ENCODE measurements at regions not wholly inside any gene's neighbourhood (a gene's known extent, or its start where the extent isn't known, plus 50 kb on each side); places are given as distances from the start of the nearest gene placed in this dataset.

GRCh38 chr13:73901324-73902068, 232.7 kb downstream of the KLF12 start:
- no peak for TF ChIP-seq CTCF (IDR thresholded peaks at IDR 0.05)
- H3K9me3 ChIP-seq = no peaks in the 10 kb centered on the region
- no peak overlapping the region for H3K9ac ChIP-seq (ENCODE audit: low read depth in 2 of 2, low read length in 2 of 2)
- intact Hi-C loops (cut with DNase I) = no loop called here
- no peaks in the 10 kb centered on the region for H3K4me1 ChIP-seq
- no peak overlapping the region for H3K27ac ChIP-seq
- no peak overlapping the region for H3K4me3 ChIP-seq
- no peaks in the 10 kb centered on the region for H3K27me3 ChIP-seq
- no peaks in the 10 kb centered on the region for H3K36me3 ChIP-seq
- DNase-seq = no peak

- intact Hi-C loops (cut with DNase I) = no loop called here
- no peak for DNase-seq
- Histone ChIP-seq H3K9ac (ENCODE audit: low read depth in 2 of 2, low read length in 2 of 2) (no peak overlapping the region), H3K27ac (no peak overlapping the region), H3K9me3 (no peaks in the 10 kb centered on the region), H3K4me3 (no peak overlapping the region), H3K27me3 (no peaks in the 10 kb centered on the region), H3K4me1 (no peaks in the 10 kb centered on the region), H3K36me3 (no peaks in the 10 kb centered on the region)
- TF ChIP-seq CTCF (IDR thresholded peaks at IDR 0.05) = no peak
Observed at GRCh38 chr13:73900591-73900990, 233.6 kb downstream of the KLF12 start.

GRCh38 chr13:73898899-73899298, 235.3 kb downstream of the KLF12 start:
- no peak for DNase-seq
- TF ChIP-seq CTCF (IDR thresholded peaks at IDR 0.05) = no peak
- Histone ChIP-seq H3K9me3 (no peaks in the 10 kb centered on the region), H3K4me3 (no peak overlapping the region), H3K27me3 (no peaks in the 10 kb centered on the region), H3K4me1 (no peaks in the 10 kb centered on the region), H3K36me3 (no peaks in the 10 kb centered on the region), H3K9ac (ENCODE audit: low read depth in 2 of 2, low read length in 2 of 2) (no peak overlapping the region), H3K27ac (no peak overlapping the region)
- intact Hi-C loops (cut with DNase I) = no loop called here

DNA sequence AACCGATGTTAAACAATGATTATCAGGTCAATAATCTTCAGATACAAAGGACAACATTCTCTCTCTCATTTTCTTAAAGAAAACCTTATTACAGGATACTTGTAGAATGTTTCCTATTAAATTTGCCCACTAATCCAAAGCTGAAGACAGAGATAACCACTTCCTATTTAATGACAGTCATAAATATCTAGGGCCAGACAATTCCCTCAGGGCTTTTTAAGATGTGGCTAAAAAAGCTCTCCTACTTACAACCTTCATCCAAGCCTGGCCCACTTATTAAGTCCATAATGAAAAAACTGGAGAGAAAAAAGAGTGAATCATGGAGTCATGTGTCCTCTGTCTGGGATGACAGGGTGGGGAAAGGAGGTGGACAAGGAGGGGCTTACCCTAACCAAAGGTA, 235.9 kb downstream of the KLF12 start:
- Histone ChIP-seq H3K9ac (ENCODE audit: low read depth in 2 of 2, low read length in 2 of 2) (no peak overlapping the region), H3K27me3 (no peaks in the 10 kb centered on the region), H3K27ac (no peak overlapping the region), H3K36me3 (no peaks in the 10 kb centered on the region), H3K4me3 (no peak overlapping the region), H3K4me1 (no peaks in the 10 kb centered on the region), H3K9me3 (no peaks in the 10 kb centered on the region)
- intact Hi-C loops (cut with DNase I) = no loop called here
- no peak for TF ChIP-seq CTCF (IDR thresholded peaks at IDR 0.05)
- DNase-seq = no peak

GRCh38 chr13:73894995-73895571, 239.1 kb downstream of the KLF12 start:
- no peaks in the 10 kb centered on the region for H3K27me3 ChIP-seq
- H3K36me3 ChIP-seq = no peaks in the 10 kb centered on the region
- no peak overlapping the region for H3K4me3 ChIP-seq
- H3K27ac ChIP-seq = no peak overlapping the region
- no peak for TF ChIP-seq CTCF (IDR thresholded peaks at IDR 0.05)
- no peak overlapping the region for H3K9ac ChIP-seq (ENCODE audit: low read depth in 2 of 2, low read length in 2 of 2)
- intact Hi-C loops (cut with DNase I) = no loop called here
- no peak for DNase-seq
- H3K9me3 ChIP-seq = no peaks in the 10 kb centered on the region
- no peaks in the 10 kb centered on the region for H3K4me1 ChIP-seq

All from colonic mucosa (tissue), 4 donors.